Thyroid gland (tissue), 4 donors: ENCODE measurements at regions not wholly inside any gene's neighbourhood (a gene's known extent, or its start where the extent isn't known, plus 50 kb on each side); places are given as distances from the start of the nearest gene placed in this dataset.
"Not testable (repeated sequence)": the region's sequence is repeated elsewhere in the genome, so short reads cannot be mapped to it uniquely, and the experiment has no call there.

ENCODE experiments used
- DNase-seq, 2 donors: peaks; one replicate each; pipeline ENCODE4 v3.0.0-alpha.2; 2019
- H3K27ac ChIP-seq, 3 donors: fragments of 200-600 bp; sonication (generic); 1 replicate in 2 of 3; 2 replicates in 1 of 3; pipeline ENCODE4 v1.5.1; 2016 to 2019; ENCODE audit warnings: mild to moderate bottlenecking in 1 of 3, moderate library complexity in 1 of 3
- H3K27me3 ChIP-seq: fragments of 200-600 bp; sonication (generic); one replicate; pipeline ENCODE4 v1.5.1; 2019
- H3K36me3 ChIP-seq, 2 donors: fragments of 200-600 bp; sonication (generic); one replicate each; pipeline ENCODE4 v1.5.1; 2016 to 2019
- H3K4me1 ChIP-seq, 2 donors: fragments of 200-600 bp; sonication (generic); one replicate each; pipeline ENCODE4 v1.5.1; 2017 to 2019
- H3K4me3 ChIP-seq, 3 donors: fragments of 200-600 bp; sonication (generic); replicated peaks in 1 of 3; 1 replicate in 2 of 3; 2 replicates in 1 of 3; pipeline ENCODE4 v1.5.1; 2016; ENCODE audit warnings: mild to moderate bottlenecking in 1 of 3
- H3K9me3 ChIP-seq: fragments of 200-600 bp; sonication (generic); one replicate; pipeline ENCODE4 v1.5.1; 2017
- POLR2A ChIP-seq, 2 donors: fragments of 450-650 bp; IDR thresholded peaks; one replicate each; pipeline ENCODE4 v1.6.1; 2017; ENCODE audit warnings: antibody characterized with exemption in 2 of 2, mild to moderate bottlenecking in 2 of 2, moderate library complexity in 1 of 2
- WGBS, 2 donors: methylation state at CpG; one replicate each; pipeline ENCODE4 v1.1.5; 2017; 5-methylcytosine and 5-hydroxymethylcytosine counted together
- intact Hi-C: fragments of 100-400 bp; cut with DNase I; formaldehyde crosslinking; loops from one replicate; pipeline ENCODE4 v1.15.1; 2023
- TF ChIP-seq, protein P1 (sequence below), 6 experiments: fragments of 200-600 bp in 3 of 6; fragments of 450-650 bp in 3 of 6; sonication (generic) in 3 of 6; IDR thresholded peaks; one replicate each; pipeline ENCODE4 v1.5.1; 2016 to 2019; ENCODE audit warnings: antibody characterized with exemption in 6 of 6, mild to moderate bottlenecking in 2 of 6, inconsistent platforms in 1 of 6, moderate library complexity in 1 of 6

DNA sequence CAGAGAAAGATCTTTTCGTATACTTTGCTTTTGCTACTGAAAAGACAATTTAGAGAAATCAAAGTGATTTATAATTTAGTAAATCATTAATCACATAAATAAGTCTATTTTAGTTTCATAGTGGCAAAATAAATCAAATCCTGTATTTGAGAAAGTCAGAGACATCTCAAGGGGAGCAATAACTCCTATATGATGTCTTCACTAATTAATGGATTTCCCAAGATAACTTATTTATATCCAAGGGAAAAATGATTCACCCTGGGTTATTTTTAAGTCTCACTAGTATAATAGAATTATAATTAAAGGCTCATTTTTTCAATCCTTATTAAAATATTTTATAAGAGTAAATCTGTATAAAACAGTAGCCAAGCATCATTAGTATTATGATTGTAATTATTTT lies 177.8 kb upstream of the GIMD1 start:
- Histone ChIP-seq H3K36me3 (no peaks in the 10 kb centered on the region), H3K27me3 (no peaks in the 10 kb centered on the region), H3K9me3 (no peaks in the 10 kb centered on the region), H3K4me1 (no peaks in the 10 kb centered on the region), H3K4me3 (no peak overlapping the region), H3K27ac (no peak overlapping the region)
- TF ChIP-seq POLR2A (IDR thresholded peaks at IDR 0.05), result no peak
- TF ChIP-seq, protein P1, sequence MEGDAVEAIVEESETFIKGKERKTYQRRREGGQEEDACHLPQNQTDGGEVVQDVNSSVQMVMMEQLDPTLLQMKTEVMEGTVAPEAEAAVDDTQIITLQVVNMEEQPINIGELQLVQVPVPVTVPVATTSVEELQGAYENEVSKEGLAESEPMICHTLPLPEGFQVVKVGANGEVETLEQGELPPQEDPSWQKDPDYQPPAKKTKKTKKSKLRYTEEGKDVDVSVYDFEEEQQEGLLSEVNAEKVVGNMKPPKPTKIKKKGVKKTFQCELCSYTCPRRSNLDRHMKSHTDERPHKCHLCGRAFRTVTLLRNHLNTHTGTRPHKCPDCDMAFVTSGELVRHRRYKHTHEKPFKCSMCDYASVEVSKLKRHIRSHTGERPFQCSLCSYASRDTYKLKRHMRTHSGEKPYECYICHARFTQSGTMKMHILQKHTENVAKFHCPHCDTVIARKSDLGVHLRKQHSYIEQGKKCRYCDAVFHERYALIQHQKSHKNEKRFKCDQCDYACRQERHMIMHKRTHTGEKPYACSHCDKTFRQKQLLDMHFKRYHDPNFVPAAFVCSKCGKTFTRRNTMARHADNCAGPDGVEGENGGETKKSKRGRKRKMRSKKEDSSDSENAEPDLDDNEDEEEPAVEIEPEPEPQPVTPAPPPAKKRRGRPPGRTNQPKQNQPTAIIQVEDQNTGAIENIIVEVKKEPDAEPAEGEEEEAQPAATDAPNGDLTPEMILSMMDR (IDR thresholded peaks at IDR 0.05), result no peak
- no peak for DNase-seq
- WGBS, 2 donors, result 80 to 91% methylated on average over 1 of the region's 1 CpG
- intact Hi-C loops, result no loop called here

DNA sequence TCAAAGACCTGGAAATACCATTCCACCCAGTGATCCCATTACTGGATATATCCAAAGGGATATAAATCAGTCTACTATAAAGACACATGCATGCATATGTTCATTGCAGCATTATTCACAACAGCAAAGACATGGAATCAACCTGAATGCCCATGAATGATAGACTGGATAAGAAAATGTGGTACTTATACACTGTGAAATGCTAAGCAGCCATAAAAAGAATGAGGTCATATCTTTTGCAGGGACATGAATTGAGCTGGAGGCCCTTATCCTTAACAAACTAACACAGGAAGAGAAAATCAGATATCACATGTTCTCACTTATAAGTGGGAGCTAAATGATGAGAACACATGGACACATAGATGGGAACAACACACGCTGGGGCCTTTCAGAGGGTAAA lies 174.0 kb upstream of the GIMD1 start:
- H3K27me3 ChIP-seq, H3K4me1 ChIP-seq, DNase-seq, intact Hi-C loops, H3K4me3 ChIP-seq, H3K27ac ChIP-seq, H3K36me3 ChIP-seq, H3K9me3 ChIP-seq: not testable (repeated sequence)
- 92 to 94% methylated on average over 1 of the region's 1 CpG for WGBS, 2 donors

DNA sequence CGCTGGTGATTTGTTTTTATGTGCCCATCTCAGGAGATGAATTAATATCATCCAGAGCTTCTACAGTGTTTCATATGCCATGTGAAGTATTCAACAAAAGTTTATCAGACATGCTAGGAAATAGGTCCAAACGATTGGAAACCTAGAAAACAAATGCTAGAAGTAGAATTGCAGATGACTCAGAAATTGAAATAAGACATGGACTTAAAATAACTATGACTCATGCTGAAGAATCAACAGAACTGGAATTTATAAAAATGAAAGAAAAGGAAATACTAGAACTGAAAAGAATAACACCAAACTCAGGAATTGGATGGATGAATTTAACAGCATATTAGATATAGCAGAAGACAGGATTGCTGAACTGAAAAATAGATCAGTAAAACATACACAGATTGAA lies 172.7 kb upstream of the GIMD1 start:
- Histone ChIP-seq H3K36me3 (no peaks in the 10 kb centered on the region), H3K9me3 (no peaks in the 10 kb centered on the region), H3K27ac (no peak overlapping the region), H3K27me3 (no peaks in the 10 kb centered on the region), H3K4me3 (no peak overlapping the region), H3K4me1 (no peaks in the 10 kb centered on the region)
- TF ChIP-seq POLR2A (IDR thresholded peaks at IDR 0.05), result no peak
- TF ChIP-seq, protein P1 (IDR thresholded peaks at IDR 0.05), result no peak
- intact Hi-C loops, result no loop called here
- DNase-seq, result no peak
- 74 to 78% methylated on average over 2 of the region's 2 CpGs for WGBS, 2 donors

DNA sequence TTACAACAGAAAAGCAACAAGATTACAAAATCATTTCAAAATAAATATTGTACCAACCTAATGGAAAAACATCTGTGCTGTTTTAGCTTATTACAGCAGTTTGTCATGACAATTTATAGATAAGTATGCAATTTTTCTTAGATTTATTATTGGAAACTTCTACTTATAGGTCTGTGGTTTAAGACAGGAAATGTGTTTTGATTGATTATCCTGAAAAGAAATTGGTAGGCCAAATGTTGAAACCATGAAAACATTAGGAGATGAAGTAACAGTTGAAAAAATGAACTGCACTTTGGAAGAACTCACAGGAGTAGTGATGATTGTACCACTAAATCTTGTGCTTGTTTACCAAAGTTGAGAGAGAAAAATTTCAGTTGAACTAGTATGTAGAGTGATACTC lies 162.2 kb upstream of the GIMD1 start:
- TF ChIP-seq, protein P1 (IDR thresholded peaks at IDR 0.05), result no peak
- no peak for TF ChIP-seq POLR2A (IDR thresholded peaks at IDR 0.05)
- intact Hi-C loops, result no loop called here
- H3K4me3 ChIP-seq, result no peak overlapping the region
- DNase-seq, result no peak
- no peaks in the 10 kb centered on the region for H3K27me3 ChIP-seq
- H3K9me3 ChIP-seq, result no peaks in the 10 kb centered on the region
- no peak overlapping the region for H3K27ac ChIP-seq
- no peaks in the 10 kb centered on the region for H3K36me3 ChIP-seq
- H3K4me1 ChIP-seq, result no peaks in the 10 kb centered on the region

DNA sequence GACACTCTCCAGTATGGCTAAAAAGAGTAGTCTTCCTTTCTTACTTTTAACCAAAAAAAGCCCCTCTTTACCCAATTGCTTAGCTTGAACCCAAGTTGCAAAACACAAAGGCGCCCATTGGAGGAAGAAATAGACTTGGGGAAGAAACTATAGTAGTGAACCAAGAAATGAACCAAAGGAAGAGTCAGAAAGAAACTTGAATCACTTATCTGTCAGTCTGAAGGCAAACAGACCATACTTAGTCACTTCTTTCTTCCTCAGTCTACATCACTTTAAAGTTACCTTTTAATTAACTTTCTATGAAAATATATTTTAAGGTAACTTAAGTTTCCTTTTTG lies 161.4 kb upstream of the GIMD1 start:
- intact Hi-C loops, result no loop called here
- no peaks in the 10 kb centered on the region for H3K9me3 ChIP-seq
- H3K4me1 ChIP-seq, result no peaks in the 10 kb centered on the region
- no peak overlapping the region for H3K4me3 ChIP-seq
- H3K36me3 ChIP-seq, result no peaks in the 10 kb centered on the region
- WGBS, 2 donors, result 77 to 85% methylated on average over 1 of the region's 1 CpG
- TF ChIP-seq, protein P1 (IDR thresholded peaks at IDR 0.05), result no peak
- no peak for TF ChIP-seq POLR2A (IDR thresholded peaks at IDR 0.05)
- no peaks in the 10 kb centered on the region for H3K27me3 ChIP-seq
- no peak overlapping the region for H3K27ac ChIP-seq
- DNase-seq, result no peak

DNA sequence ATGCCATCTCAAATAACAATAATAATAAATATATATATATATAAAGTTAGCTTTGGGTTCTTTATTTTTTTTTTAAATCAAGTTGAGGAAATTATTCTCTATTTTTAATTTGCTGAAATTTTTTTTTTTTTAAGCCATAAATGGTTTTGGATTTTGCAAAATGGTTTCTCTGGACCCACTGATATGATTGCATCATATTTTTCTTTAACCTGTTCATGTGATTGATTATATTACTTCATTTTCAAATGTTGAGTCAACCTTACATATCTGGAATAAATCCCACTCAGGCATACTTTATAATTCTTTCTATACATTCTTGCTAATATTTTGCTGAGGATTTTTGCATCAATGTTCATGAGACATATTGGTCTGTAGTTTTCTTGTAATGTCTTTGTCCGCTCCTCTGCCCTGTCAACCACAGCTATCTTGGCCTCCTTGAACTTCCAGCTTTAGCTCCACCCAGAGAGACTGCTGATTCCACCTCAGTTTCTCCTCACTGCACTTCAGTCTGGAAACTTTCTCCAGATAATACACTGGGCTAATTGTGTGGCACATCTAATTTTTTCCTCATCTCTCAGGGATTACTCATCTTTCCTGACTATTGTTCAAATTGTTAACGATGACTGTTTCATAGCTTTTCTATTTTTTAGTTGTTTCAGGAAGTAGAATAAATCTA lies 160.9 kb upstream of the GIMD1 start:
- 84 to 87% methylated on average over 2 of the region's 2 CpGs for WGBS, 2 donors
- H3K4me1 ChIP-seq, result no peaks in the 10 kb centered on the region
- no peaks in the 10 kb centered on the region for H3K9me3 ChIP-seq
- no peaks in the 10 kb centered on the region for H3K36me3 ChIP-seq
- no peak overlapping the region for H3K4me3 ChIP-seq
- H3K27ac ChIP-seq, result no peak overlapping the region
- DNase-seq, result no peak
- TF ChIP-seq, protein P1 (IDR thresholded peaks at IDR 0.05), result no peak
- TF ChIP-seq POLR2A (IDR thresholded peaks at IDR 0.05), result no peak
- H3K27me3 ChIP-seq, result no peaks in the 10 kb centered on the region
- intact Hi-C loops, result no loop called here
